ENCODE measurements at regions not wholly inside any gene's neighbourhood (a gene's known extent, or its start where the extent isn't known, plus 50 kb on each side); places are given as distances from the start of the nearest gene placed in this dataset.
A peak's percentile ranks its signal among the peaks of the same experiment; 100 is the strongest.
"Not testable (repeated sequence)": the region's sequence is repeated elsewhere in the genome, so short reads cannot be mapped to it uniquely, and the experiment has no call there.

- DNase-seq (ENCODE audit: low read depth): peak; percentile 95
Measured at GRCh38 chr17:83203073-83203471, 123.7 kb downstream of the METRNL start.

- DNase-seq (ENCODE audit: low read depth): no peak
Measured at GRCh38 chr17:83203472-83204221, 124.2 kb downstream of the METRNL start.

GRCh38 chr17:83204230-83204725, 124.9 kb downstream of the METRNL start:
- DNase-seq (ENCODE audit: low read depth): no peak

- not testable (repeated sequence) for DNase-seq (ENCODE audit: low read depth)
Measured at GRCh38 chr17:83204736-83205386, 125.5 kb downstream of the METRNL start.

- peak; percentile 42 for DNase-seq (ENCODE audit: low read depth)
Measured at GRCh38 chr17:83205387-83206035, 126.1 kb downstream of the METRNL start.

DNA sequence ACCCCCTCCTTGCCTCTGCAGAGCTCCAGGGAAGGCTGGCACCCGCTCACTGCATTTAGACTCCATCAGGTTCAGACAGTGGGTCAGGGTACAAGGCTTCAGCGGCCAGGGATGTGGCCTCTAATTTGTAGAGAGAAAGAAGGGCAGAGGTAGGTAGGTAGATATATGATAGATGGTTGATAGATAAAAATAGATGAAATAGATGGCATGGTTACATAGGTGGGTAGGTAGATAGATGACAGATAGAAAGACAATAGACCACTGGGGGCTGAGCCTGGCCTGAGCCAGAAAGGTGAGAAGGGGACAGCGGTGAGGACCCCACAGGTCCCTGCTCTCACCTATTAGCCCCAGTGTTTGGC, 126.6 kb downstream of the METRNL start:
- not testable (repeated sequence) for DNase-seq (ENCODE audit: low read depth)

- DNase-seq (ENCODE audit: low read depth): not testable (repeated sequence)
Measured at GRCh38 chr17:83206819-83207588, 127.6 kb downstream of the METRNL start.

GRCh38 chr17:83247001-83247400, 167.6 kb downstream of the METRNL start:
- DNase-seq (ENCODE audit: low read depth): not testable (repeated sequence)
